GM12892 (cell line): ENCODE measurements at regions not wholly inside any gene's neighbourhood (a gene's known extent, or its start where the extent isn't known, plus 50 kb on each side); places are given as distances from the start of the nearest gene placed in this dataset.

Source experiments
- POLR2A ChIP-seq: IDR thresholded peaks from 2 replicates; pipeline ENCODE4 v1.6.1; 2011; ENCODE audit warnings: low read depth, low read length, control low read depth
- POLR2AphosphoS5 ChIP-seq: IDR thresholded peaks from 2 replicates; pipeline ENCODE4 v1.6.1; 2011; ENCODE audit warnings: low read depth, low read length, control low read depth
- TAF1 ChIP-seq: IDR thresholded peaks from 2 replicates; pipeline ENCODE4 v1.6.1; 2011; ENCODE audit warnings: low read depth, mild to moderate bottlenecking, control low read depth, low read length, borderline replicate concordance

- TF ChIP-seq POLR2A (no peak), POLR2AphosphoS5 (no peak), TAF1 (no peak)
These were observed 184.2 kb downstream of the OSR1 start for GRCh38 chr2:19174176-19174575.
